GM12874 (cell line): ENCODE measurements at regions not wholly inside any gene's neighbourhood (a gene's known extent, or its start where the extent isn't known, plus 50 kb on each side); places are given as distances from the start of the nearest gene placed in this dataset.

Source experiments
- TF ChIP-seq, protein P1 (sequence below): IDR thresholded peaks from 2 replicates; pipeline ENCODE4 v1.5.1; 2011; ENCODE audit warnings: low read depth, mild to moderate bottlenecking, control low read depth, low read length, moderate library complexity; ENCODE audit not compliant: insufficient read depth

DNA sequence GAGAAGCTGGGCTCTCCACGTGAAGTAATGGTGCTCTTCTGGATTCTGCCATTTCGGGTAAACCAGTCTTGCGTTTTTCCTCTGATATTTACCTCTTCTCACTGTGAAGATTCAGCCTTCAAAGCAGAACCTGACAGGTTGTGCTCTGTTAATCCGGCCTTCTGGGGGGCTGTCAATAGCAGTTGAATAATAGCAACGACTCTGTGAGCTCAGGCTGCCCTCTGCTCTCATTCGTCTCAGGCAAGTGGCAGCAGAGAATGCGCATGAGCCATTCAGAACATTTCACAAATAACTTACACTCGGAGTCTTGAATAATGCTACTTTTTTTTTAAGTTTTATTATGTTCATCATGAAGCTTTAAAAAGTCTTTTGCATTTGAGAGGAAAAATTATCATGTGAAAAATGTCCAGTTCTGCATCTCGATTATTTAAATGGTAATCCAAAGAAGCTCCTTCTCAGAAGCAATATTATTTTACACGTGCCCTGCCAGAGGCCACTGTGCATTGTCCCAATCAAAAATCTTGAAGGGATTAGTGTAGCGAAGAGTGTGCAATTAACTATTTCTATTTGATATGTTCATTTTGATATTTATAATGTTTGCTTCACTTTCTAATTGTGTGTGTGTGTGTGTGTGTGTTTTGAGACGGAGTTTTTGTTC is 354.2 kb upstream of the FAT1 start:
- TF ChIP-seq, protein P1, sequence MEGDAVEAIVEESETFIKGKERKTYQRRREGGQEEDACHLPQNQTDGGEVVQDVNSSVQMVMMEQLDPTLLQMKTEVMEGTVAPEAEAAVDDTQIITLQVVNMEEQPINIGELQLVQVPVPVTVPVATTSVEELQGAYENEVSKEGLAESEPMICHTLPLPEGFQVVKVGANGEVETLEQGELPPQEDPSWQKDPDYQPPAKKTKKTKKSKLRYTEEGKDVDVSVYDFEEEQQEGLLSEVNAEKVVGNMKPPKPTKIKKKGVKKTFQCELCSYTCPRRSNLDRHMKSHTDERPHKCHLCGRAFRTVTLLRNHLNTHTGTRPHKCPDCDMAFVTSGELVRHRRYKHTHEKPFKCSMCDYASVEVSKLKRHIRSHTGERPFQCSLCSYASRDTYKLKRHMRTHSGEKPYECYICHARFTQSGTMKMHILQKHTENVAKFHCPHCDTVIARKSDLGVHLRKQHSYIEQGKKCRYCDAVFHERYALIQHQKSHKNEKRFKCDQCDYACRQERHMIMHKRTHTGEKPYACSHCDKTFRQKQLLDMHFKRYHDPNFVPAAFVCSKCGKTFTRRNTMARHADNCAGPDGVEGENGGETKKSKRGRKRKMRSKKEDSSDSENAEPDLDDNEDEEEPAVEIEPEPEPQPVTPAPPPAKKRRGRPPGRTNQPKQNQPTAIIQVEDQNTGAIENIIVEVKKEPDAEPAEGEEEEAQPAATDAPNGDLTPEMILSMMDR = no peak

DNA sequence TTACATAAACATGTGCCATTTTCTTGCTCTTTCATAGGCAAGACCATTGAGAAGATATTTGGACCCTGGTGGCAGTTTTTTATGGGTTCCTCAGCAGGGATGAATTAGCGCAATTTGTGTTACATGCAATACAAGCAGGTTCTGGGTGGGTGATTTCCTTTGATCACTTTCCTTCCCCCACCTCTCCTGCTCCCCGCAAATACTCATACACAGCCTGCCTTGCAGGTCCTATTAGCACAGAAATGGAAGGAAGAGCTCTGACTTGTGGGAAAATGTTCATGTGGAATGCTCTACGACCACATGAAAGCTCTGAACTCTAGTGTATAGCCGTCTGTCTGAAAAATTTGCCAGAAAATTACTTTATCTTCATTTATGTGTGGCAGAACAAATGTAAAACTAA is 361.0 kb upstream of the FAT1 start:
- TF ChIP-seq, protein P1 = no peak

DNA sequence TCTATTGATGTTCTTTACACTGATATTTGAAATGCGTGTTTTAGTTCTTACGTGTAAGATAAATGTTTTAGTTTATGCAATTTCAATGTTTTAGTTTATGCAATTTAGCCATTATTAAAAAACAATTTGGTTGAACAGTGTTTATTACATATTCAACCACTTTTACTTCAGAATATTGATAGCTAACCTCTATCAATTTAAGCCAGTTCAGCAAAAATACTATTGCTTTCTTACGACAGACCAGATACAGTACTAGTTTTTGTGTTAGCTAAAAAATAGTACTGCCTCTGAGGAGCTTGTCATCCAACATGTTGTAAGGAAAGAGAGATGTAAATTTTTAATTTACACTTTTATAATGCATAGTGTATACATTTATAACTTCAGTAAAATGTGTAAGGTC is 361.7 kb upstream of the FAT1 start:
- TF ChIP-seq, protein P1 = no peak

DNA sequence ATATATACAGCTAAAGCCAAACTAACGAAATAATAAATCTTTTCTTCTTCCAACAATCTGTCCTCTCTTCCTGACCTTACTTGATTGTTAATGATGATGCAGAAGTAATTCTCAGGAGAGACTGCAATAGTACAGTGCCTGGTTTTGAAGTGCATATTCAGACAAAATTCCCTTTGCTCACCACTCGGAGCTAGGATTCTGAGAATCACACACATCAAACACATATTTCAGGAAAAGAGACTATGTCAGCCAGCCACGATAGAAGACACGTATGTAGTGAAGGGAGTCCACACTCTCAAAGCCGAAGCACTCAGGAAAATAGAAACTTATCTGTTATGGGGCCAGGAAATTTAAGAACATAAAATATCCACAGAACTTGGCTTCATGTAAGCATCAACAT is 362.5 kb upstream of the FAT1 start:
- TF ChIP-seq, protein P1 = no peak

DNA sequence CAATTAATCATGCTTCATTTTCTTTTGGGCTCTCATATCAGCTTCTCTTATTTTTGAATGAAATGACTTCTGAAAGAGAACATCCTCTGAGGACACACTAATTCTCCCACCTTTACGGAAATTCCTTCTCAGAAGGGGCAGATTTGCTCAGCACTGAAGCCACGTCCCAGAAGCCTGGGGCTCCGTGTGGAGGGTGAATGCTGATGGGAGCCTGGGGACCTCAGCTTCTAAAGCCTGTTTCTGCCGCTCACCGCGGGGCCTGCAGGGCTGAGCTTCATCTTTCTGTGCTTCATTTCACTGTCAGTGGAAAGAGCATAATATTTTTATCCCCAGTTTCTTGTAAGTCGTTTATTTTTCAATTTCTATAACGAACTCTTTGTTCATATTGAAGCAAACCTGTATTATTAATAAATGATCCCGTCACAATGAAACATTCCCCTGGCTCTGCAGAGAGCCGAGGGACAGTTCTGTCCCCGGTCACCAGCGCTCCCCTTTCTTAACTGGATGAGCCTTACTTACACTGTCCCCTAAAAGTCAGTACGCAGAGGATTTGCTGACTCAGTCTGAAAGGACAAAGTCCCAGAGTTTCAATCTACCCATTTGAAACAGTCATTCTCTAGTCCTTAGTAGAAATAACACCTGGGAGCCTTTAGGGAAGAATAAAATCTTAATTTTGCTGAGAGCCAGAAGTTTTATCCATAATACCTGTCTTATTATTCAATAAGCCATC is 364.6 kb upstream of the FAT1 start:
- TF ChIP-seq, protein P1 = no peak

DNA sequence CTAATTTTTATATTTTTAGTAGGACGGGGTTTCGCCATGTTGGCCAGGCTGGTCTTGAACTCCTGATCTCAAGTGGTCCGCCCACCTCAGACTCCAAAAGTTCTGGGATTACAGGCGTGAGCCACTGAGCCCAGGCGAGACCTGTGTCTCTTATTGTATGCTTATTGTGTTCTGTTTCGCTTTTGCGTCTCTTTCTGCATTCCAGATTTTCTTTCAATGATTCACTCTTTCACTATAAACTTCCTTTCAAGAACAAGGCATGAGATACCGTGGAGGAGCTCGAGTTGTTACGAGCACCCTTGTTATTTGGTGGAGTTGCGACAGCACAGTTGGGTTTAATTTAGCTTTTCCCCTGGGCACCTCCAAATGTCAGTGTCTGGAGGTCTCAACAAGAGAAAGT is 366.7 kb upstream of the FAT1 start:
- TF ChIP-seq, protein P1 = no peak

DNA sequence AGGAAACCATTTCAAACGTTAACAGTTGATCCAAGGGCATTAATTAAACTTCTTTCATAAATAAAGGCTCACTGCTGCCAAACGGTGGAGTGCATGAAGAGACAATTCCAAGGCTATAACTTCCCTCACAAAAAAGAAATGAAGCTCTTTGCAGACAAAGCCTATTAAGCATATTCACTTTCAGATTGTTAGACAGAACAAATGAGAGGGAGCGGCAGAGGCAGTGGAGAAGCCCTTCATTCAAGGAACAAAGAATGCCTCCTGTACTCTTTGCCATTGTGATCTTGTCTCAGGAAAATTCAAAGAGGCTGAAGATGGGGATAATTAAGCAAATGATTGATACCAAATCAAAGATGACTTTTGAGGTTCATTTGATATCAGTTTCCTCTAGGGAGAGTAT is 370.5 kb upstream of the FAT1 start:
- TF ChIP-seq, protein P1 = no peak
